Upper lobe of left lung (tissue), 4 donors: ENCODE measurements at regions not wholly inside any gene's neighbourhood (a gene's known extent, or its start where the extent isn't known, plus 50 kb on each side); places are given as distances from the start of the nearest gene placed in this dataset.

Experiments used
- CTCF ChIP-seq, 6 experiments: fragments of 450-650 bp in 4 of 6; fragments of 200-600 bp in 2 of 6; sonication (generic) in 2 of 6; IDR thresholded peaks; one replicate each; pipeline ENCODE4 v1.5.1; 2016 to 2019; ENCODE audit warnings: antibody characterized with exemption in 6 of 6
- EP300 ChIP-seq, 4 donors: sonication (generic); formaldehyde crosslinking; IDR thresholded peaks; one replicate each; pipeline ENCODE4 v1.5.1; 2017; ENCODE audit warnings: antibody characterized with exemption in 4 of 4, control low read depth in 2 of 4
- POLR2AphosphoS5 ChIP-seq, 2 donors: sonication (generic); formaldehyde crosslinking; IDR thresholded peaks; one replicate each; pipeline ENCODE4 v1.5.1; 2017; ENCODE audit warnings: antibody characterized with exemption in 2 of 2

DNA sequence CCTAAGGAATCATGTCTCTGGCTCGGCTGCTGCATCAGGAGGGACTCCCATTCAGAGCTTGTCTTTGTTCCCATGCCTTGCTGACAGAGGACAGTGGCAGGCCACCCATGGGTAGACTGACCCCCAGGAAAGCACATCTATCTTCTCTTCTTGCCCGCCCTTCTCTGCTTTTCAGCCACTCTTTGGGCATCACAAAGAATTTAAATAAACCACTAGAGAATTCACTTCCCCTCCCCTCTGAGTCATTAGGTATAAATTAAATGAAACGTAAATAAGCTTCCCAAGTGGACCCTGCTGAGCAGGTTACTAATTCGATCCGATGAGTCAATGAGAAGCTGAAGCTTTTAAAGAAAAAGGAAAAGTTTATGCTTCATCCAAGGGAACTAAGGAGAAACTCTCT, 97.0 kb downstream of the DRD1 start:
- no peak for TF ChIP-seq CTCF (IDR thresholded peaks at IDR 0.05)
- no peak for TF ChIP-seq EP300 (IDR thresholded peaks at IDR 0.05)
- no peak for TF ChIP-seq POLR2AphosphoS5 (IDR thresholded peaks at IDR 0.05)
